Fibroblast of mammary gland (primary cell): ENCODE measurements at regions not wholly inside any gene's neighbourhood (a gene's known extent, or its start where the extent isn't known, plus 50 kb on each side); places are given as distances from the start of the nearest gene placed in this dataset.

Experiments
- DNase-seq: peaks from one replicate; pipeline ENCODE4 v3.0.0-alpha.2; 2010; ENCODE audit warnings: low read depth
- H3K4me3 ChIP-seq: 2 replicates; pipeline ENCODE4 v1.5.1; 2011; ENCODE audit warnings: low read depth, mild to moderate bottlenecking, low read length, moderate library complexity; ENCODE audit not compliant: control insufficient read depth
- TF ChIP-seq, protein P1 (sequence below): conservative IDR thresholded peaks from 2 replicates; pipeline ENCODE4 v1.5.1; 2011; ENCODE audit warnings: low read depth, low read length, inconsistent platforms; ENCODE audit not compliant: control insufficient read depth, insufficient read depth

DNA sequence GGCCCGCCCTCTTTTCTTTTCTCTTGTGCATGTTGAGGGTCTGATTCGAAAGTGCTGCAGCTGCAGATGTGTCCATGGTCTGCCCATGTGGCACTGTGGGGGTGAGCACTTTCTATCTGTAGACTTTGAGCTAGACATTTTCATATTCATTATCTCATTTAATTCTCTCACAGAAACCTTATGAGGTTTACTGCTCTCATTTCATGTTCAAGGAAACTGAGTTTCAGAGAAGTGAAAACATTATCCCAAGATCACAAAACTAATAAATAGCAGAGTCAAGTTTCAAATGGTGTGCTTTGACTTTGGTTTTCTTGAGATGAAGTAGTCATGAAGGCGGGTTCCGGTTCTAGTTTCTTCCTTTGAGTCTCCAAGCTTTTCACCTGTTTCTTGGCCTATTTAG is 536.5 kb upstream of the ZNF462 start:
- TF ChIP-seq, protein P1, sequence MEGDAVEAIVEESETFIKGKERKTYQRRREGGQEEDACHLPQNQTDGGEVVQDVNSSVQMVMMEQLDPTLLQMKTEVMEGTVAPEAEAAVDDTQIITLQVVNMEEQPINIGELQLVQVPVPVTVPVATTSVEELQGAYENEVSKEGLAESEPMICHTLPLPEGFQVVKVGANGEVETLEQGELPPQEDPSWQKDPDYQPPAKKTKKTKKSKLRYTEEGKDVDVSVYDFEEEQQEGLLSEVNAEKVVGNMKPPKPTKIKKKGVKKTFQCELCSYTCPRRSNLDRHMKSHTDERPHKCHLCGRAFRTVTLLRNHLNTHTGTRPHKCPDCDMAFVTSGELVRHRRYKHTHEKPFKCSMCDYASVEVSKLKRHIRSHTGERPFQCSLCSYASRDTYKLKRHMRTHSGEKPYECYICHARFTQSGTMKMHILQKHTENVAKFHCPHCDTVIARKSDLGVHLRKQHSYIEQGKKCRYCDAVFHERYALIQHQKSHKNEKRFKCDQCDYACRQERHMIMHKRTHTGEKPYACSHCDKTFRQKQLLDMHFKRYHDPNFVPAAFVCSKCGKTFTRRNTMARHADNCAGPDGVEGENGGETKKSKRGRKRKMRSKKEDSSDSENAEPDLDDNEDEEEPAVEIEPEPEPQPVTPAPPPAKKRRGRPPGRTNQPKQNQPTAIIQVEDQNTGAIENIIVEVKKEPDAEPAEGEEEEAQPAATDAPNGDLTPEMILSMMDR = no peak

DNA sequence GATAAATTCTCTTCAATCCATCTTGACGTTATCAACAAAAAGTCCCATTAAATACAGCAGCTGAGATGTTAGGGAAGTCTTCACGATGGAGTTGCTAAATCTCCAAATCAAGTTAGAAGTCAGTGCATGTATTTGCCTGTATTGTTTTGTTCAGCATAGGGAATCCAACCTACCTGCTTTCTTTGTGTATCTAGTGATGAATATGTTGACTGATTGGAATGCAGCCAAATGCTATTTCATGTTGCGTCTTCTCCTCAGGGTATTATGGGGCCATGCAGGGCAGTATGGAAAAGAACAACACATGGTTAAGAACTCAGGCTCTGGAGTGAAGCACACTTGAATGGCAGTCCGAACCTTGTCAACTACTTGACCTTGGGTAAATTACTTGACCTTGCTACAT is 529.5 kb upstream of the ZNF462 start:
- DNase-seq = no peak
- no peak overlapping the region for H3K4me3 ChIP-seq
- TF ChIP-seq, protein P1 = no peak

More for the DNA sequence above, 536.5 kb upstream of the ZNF462 start:
- DNase-seq = no peak
- no peak overlapping the region for H3K4me3 ChIP-seq

DNA sequence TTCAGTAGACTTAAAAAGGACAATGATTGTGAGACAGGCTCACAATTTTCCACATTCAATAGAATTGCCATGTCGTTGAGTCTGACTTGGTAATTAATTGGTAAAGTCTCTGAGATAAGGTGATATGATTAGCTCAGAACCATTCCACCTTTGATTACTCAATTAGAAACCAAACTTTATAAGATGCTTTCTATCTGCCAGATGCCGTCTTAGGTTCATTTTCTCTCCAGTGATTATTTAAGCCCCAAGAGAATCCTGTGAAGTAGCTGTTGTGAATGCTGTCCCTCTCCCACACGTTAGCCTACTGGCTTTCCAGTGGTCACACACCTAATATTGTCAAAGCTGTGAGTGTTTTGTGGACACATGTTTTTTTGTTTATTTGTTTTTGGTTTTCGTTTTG is 528.9 kb upstream of the ZNF462 start:
- TF ChIP-seq, protein P1 = no peak
- DNase-seq = no peak
- H3K4me3 ChIP-seq = no peak overlapping the region

DNA sequence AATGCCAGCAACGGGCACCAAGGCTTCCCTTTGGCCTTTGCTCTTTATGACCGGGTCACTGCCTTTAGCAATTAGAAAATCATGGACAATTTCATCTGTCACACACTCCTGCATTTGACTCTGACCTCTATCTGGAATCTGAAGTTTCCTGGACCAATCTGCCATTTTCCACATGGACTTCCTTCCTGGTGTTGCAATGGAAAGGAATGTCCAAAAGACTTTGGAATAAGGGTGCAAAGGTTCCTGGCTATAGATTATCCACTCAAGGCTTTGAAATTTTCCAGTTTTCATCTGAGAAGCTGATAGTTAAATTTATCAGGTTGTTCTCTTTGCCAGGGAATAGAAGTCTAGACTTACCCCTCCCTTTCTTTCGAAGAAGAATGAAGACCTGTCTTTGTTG is 523.1 kb upstream of the ZNF462 start:
- TF ChIP-seq, protein P1 = no peak
- H3K4me3 ChIP-seq = no peak overlapping the region
- no peak for DNase-seq

DNA sequence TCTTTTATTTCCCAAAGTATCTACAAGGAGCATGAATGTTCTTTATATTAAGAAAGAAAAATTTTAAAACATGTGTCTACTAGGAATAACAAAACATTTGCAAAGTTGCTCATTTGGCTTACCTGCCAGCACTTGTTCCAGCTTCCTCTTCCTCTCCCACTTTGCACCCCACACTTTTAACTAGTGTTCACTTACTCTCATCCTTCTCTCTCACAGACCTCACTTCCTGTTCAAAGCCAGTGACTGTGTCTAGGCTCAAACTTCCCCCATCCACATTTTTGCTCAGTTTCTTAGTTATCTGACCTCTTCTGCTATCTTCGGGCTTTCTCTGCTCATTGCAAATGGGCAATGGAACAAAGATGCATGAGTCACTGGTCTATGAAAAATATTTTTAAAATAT is 512.2 kb upstream of the ZNF462 start:
- TF ChIP-seq, protein P1 = no peak
- no peak for DNase-seq
- no peak overlapping the region for H3K4me3 ChIP-seq

DNA sequence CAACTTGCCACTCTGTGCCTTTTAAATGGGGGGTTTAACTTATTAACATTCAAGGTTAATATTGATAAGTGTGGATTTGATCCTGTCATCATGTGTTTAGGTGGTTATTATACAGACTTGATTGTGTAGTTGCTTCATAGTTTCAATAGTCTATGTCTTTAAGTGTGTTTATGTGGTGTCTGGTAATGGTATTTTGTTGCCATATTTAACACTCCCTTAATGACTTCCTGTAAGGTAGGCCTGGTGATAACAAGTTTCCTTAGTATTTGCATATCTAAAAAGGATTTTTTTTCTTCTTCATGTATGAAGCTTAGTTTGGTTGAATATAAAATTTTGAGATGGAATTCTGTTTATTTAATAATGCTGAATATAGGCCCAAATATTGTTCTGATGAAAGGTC is 506.0 kb upstream of the ZNF462 start:
- H3K4me3 ChIP-seq = no peak overlapping the region
- TF ChIP-seq, protein P1 = no peak

DNA sequence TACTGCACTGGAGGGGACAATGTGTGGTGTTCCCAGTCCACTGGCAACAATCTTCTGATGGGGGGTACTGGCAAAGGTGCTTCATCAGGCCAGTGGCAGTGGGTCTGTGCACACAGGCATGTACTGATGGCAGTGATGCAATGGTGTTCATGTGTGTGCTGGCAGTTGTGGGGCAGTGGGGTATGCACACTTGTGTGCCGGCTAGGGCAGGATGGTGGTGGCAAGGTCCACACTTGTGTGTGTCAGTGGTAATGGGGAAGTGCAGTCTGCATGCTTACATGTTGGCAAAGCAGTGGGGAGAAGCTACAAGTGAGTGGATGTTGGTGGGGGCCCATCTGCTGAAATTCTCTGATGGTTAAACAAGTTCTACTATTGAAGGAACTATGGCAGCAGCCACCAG is 504.6 kb upstream of the ZNF462 start:
- H3K4me3 ChIP-seq = no peak overlapping the region
- TF ChIP-seq, protein P1 = no peak
- DNase-seq = no peak

More for the DNA sequence above, 506.0 kb upstream of the ZNF462 start:
- no peak for DNase-seq
